T-helper 2 cell treated with Interferon-gamma antibody and Interleukin-4, amounts not matched to agents 5 μg/mL and 100 μg/mL, for 36 hours (primary cell): ENCODE measurements at regions not wholly inside any gene's neighbourhood (a gene's known extent, or its start where the extent isn't known, plus 50 kb on each side); places are given as distances from the start of the nearest gene placed in this dataset.

Source experiments
- DNase-seq: peaks from one replicate; pipeline ENCODE4 v3.0.0; 2021; ENCODE audit warnings: low spot score
- H3K27ac Mint-ChIP-seq: one replicate; pipeline ENCODE4 v1.8.0; 2021; ENCODE audit warnings: mild to moderate bottlenecking, mixed read lengths
- H3K27me3 Mint-ChIP-seq: one replicate; pipeline ENCODE4 v1.8.0; 2021; ENCODE audit warnings: low read depth, mixed read lengths
- H3K36me3 Mint-ChIP-seq: one replicate; pipeline ENCODE4 v1.8.0; 2021; ENCODE audit warnings: low read depth, mixed read lengths
- H3K4me1 Mint-ChIP-seq: one replicate; pipeline ENCODE4 v1.8.0; 2021; ENCODE audit warnings: low read depth, mixed read lengths
- H3K4me3 Mint-ChIP-seq: one replicate; pipeline ENCODE4 v1.8.0; 2022; ENCODE audit warnings: mild to moderate bottlenecking, moderate library complexity, mixed read lengths
- H3K9me3 Mint-ChIP-seq: one replicate; pipeline ENCODE4 v1.8.0; 2021; ENCODE audit warnings: mixed read lengths

GRCh38 chr10:42951486-42952251, 125.2 kb upstream of the RET start:
- no peak for DNase-seq
- no peak overlapping the region for H3K4me3 Mint-ChIP-seq
- H3K36me3 Mint-ChIP-seq = no peaks in the 10 kb centered on the region
- no peaks in the 10 kb centered on the region for H3K9me3 Mint-ChIP-seq
- no peaks in the 10 kb centered on the region for H3K4me1 Mint-ChIP-seq
- no peaks in the 10 kb centered on the region for H3K27me3 Mint-ChIP-seq
- no peak overlapping the region for H3K27ac Mint-ChIP-seq

DNA sequence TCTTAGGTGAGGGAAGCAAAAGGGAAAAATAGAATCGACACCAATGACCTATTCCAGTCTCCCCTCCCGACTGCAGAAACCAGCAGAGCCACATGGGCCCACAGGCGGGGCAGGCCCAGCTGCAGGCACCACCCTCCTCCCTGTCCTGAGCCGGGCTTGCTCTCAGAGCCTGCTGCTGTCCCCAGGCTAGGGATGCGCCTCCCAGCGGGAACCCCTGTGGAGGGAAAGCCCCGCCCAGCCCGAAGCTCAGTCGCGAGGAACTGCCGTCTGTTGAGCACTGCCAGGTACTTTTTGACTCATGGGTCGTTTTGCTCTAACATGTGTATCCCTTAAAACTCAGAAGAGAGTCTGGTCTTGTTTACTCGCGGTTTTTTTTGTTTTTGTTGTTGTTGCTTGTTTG, 124.5 kb upstream of the RET start:
- Mint-ChIP-seq H3K9me3 (no peaks in the 10 kb centered on the region), H3K36me3 (no peaks in the 10 kb centered on the region), H3K4me1 (no peaks in the 10 kb centered on the region), H3K27ac (no peak overlapping the region), H3K4me3 (no peak overlapping the region), H3K27me3 (no peaks in the 10 kb centered on the region)
- no peak for DNase-seq

DNA sequence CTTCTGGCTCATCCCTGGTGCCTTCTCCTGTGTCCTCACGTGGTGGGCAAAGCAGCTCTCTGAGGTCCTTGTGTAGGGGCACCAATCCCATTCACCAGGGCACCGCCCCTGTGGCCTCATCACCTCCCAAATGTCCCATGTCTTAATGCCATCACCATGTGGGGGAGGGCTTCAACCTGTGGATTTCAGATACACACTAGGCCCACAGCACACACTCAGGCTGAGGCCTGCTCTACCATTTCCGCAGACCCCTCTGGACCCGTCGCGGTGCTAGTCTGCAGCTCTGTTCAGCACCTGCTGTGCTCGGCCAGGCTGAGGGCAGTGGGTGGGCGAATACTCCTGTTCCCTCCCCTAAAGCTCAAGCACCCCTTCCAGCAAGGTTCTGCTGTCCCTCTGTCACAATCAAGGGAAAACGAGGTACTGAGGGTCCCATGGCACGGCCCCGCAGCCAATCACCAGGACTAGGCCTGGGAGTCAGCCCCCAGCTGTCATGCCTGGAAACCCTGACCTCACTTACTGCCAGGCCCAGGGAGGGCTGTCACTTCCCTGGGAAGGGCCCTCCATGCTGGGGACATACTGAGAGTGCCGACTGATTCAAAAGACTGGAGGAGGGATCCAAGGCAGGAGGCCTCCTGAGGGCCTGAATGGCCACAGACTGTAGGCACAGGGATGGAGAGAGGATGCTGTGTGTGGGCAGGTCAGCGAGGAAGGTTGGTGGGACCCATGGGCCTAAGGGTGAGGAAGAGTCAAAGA, 123.8 kb upstream of the RET start:
- Mint-ChIP-seq H3K4me3 (no peak overlapping the region), H3K4me1 (no peaks in the 10 kb centered on the region), H3K36me3 (no peaks in the 10 kb centered on the region), H3K27ac (no peak overlapping the region), H3K9me3 (no peaks in the 10 kb centered on the region), H3K27me3 (no peaks in the 10 kb centered on the region)
- DNase-seq = no peak

GRCh38 chr10:42953684-42954674, 122.9 kb upstream of the RET start:
- Mint-ChIP-seq H3K9me3 (no peaks in the 10 kb centered on the region), H3K27me3 (no peaks in the 10 kb centered on the region), H3K4me1 (no peaks in the 10 kb centered on the region), H3K27ac (no peak overlapping the region), H3K36me3 (no peaks in the 10 kb centered on the region), H3K4me3 (no peak overlapping the region)
- DNase-seq = no peak

DNA sequence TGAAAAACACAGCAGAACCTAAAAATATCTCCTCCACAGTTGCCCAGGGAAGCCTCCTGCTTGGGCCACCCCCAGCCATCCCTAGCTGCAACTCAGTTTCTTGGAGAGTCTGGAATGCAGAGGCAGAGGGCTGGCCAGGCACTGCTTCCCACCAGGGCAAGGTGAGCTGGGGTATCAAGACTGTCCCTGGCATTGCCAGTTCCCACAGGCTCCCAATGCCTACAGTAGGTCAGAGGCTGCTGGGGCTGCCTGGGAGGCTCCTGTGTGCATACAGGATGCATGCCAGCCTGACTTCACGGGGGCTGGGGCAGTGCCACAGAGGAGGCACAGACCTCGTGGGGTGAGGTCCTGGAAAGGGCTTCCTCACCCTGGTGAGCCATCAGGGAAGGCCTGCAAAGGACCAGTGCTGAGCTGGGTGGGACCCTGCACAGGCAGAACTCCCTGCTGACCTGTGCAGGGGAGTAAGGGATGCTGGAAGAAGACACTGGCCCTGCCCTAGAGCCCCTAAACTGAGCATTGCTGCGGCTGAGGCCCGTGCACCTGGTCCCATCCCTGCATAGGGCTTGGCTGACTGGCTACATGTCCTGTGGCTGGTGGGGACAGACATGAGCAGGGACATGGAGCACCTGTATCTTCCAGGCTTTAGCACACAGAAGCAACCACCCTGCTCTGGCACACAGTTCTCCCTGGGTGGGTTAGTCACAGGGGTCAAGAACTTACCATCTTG, 121.9 kb upstream of the RET start:
- Mint-ChIP-seq H3K4me3 (no peak overlapping the region), H3K36me3 (no peaks in the 10 kb centered on the region), H3K27ac (no peak overlapping the region), H3K27me3 (no peaks in the 10 kb centered on the region), H3K4me1 (no peaks in the 10 kb centered on the region), H3K9me3 (no peaks in the 10 kb centered on the region)
- DNase-seq = no peak

DNA sequence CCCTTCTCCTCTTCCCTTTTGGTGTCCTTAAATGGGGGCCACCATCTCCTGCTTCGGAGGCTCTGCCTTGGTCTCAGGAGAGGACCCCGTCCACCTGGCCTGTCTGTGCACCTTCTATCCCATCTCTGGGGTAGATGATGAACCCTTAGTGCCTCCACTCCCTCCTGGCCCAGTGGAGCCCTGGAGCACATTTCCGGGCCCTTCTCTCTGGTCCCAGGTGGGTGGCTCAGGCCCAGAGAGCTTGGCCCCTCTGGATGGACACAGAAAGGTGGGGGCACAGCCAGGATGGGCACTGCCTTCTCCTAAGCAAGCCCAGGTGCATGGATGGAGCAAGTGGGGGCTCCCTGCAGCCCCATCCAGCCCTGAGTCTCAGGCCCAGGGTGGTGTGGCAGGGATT, 121.4 kb upstream of the RET start:
- DNase-seq = no peak
- H3K36me3 Mint-ChIP-seq = no peaks in the 10 kb centered on the region
- H3K27me3 Mint-ChIP-seq = no peaks in the 10 kb centered on the region
- H3K27ac Mint-ChIP-seq = no peak overlapping the region
- no peaks in the 10 kb centered on the region for H3K9me3 Mint-ChIP-seq
- H3K4me3 Mint-ChIP-seq = no peak overlapping the region
- no peaks in the 10 kb centered on the region for H3K4me1 Mint-ChIP-seq

DNA sequence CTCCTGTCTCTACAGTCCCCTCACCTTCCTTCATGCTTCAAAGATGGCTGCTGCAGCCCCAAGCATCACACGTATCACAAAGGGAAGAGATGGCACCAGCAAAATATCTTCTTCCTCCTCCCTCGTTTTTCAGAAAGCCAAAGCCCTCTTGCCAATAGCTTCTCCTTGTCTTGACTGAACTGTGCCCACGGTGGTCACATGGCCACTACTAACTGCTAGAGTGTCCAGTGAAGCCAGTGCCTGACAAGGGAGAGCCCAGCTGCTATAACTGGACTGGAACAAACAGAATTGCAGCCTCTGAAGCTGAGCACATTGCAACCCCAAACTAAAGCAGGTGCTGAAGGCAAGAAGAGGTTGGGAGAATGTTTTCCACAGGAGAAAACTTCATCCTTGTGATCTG, 120.8 kb upstream of the RET start:
- Mint-ChIP-seq H3K4me3 (no peak overlapping the region), H3K27me3 (no peaks in the 10 kb centered on the region), H3K27ac (no peak overlapping the region), H3K36me3 (no peaks in the 10 kb centered on the region), H3K9me3 (no peaks in the 10 kb centered on the region), H3K4me1 (no peaks in the 10 kb centered on the region)
- DNase-seq = no peak

DNA sequence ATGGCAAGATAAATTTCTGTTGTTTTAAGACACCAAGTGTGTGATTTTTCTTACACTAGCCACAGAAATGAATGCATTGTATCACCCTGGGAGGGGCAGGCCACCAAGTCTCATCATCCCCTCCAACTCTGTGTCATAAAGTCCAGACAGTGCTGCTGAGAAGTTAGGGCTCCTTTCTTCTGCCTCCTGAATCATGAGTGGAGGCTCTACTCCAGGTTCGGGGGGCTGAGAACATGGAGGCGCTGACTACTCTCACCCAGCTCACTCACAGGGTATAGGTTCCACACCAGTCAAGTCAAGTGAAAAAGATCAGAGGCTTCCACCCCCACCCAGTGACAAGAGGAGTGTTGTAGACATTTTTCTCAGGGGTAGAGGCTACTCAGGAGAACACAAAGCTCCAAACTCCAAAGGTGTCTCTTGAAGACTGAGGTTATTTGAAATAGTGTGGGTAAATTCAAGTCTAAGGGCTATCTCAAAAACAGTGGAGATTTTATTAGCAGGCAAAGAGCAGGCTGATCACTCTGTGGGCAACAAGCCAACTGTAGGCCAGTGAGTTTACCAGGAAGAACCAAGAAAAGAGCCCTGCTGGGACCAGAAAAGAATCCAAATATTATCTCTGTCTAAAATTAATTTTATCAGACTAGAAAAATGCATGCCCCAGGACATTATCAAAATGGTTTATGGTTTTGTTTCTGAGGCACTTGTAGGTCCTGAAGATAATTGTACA, 118.6 kb upstream of the RET start:
- Mint-ChIP-seq H3K9me3 (no peaks in the 10 kb centered on the region), H3K4me3 (no peak overlapping the region), H3K27me3 (no peaks in the 10 kb centered on the region), H3K27ac (no peak overlapping the region), H3K4me1 (no peaks in the 10 kb centered on the region), H3K36me3 (no peaks in the 10 kb centered on the region)
- no peak for DNase-seq

DNA sequence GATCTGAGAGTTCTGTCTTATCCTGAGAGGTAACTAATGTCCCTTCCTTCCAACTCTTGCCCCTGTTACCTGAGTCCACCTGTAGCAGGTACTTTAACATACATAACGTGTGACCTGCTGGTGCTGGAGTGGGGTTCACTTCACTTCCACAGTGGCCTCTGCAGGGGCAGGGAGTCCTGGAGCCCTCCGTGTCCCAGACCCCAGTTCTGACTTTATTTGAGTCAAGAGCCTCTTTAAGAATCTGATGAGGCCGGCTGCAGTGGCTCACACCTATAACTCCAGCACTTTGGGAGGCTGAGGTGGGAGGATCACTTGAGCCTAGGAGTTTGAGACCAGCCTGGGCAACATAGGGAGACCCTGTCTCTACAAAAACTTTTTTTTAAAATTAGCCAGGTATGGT, 117.0 kb upstream of the RET start:
- Mint-ChIP-seq H3K27me3 (no peaks in the 10 kb centered on the region), H3K9me3 (no peaks in the 10 kb centered on the region), H3K27ac (no peak overlapping the region), H3K36me3 (no peaks in the 10 kb centered on the region), H3K4me3 (no peak overlapping the region), H3K4me1 (no peaks in the 10 kb centered on the region)
- DNase-seq = no peak

DNA sequence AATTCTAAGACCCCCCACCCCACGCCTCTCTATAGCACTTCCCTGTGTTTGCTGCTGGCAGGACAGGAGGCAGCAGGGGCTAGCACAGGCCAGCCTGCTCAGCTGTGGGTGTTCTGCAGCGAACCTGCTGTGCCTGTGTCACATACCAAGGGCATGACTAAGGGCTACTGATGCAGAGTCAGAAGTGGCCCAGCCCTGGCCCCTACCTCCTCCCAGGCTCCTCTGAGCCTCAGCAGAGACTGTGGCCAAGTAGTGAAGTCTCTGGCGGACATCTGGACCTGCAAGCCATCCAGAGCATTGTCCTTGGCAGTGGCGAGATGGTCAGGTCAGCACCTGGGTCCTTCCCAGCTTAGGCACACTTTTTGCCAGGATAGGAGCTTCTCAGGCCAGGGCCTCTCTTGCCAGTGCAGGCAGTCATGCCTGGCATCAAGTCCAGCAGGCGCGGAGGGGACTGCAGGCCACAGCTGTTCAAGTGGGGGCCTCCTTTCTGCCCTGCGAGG, 116.3 kb upstream of the RET start:
- DNase-seq = no peak
- H3K27ac Mint-ChIP-seq = no peak overlapping the region

GRCh38 chr10:42960991-42961795, 115.7 kb upstream of the RET start:
- Mint-ChIP-seq H3K9me3 (no peaks in the 10 kb centered on the region), H3K4me3 (no peak overlapping the region), H3K27ac (no peak overlapping the region), H3K27me3 (no peaks in the 10 kb centered on the region), H3K4me1 (no peaks in the 10 kb centered on the region), H3K36me3 (no peaks in the 10 kb centered on the region)
- no peak for DNase-seq

More for the DNA sequence above, 116.3 kb upstream of the RET start:
- H3K27me3 Mint-ChIP-seq = no peaks in the 10 kb centered on the region
- no peaks in the 10 kb centered on the region for H3K4me1 Mint-ChIP-seq
- no peak overlapping the region for H3K4me3 Mint-ChIP-seq
- H3K36me3 Mint-ChIP-seq = no peaks in the 10 kb centered on the region
- no peaks in the 10 kb centered on the region for H3K9me3 Mint-ChIP-seq

DNA sequence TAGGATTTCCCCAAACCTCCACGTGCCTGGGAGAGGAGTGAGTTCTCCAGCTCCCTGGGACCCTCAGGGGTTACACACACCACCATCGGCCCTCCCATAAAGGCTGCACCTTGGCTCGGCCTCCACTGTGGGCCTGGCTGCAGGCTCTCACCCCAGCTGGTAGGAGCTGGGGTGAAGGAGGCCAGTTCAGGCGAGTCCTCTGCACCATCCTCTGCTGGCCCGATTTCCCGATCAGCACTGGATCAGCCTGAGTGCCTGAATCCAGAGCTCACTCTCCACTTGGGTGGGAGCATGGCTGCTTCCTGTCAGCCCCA, 115.1 kb upstream of the RET start:
- no peaks in the 10 kb centered on the region for H3K4me1 Mint-ChIP-seq
- H3K36me3 Mint-ChIP-seq = no peaks in the 10 kb centered on the region
- no peaks in the 10 kb centered on the region for H3K27me3 Mint-ChIP-seq
- no peak overlapping the region for H3K4me3 Mint-ChIP-seq
- H3K27ac Mint-ChIP-seq = no peak overlapping the region
- no peak for DNase-seq
- H3K9me3 Mint-ChIP-seq = no peaks in the 10 kb centered on the region
